GM21529 (cell line): ENCODE measurements at regions not wholly inside any gene's neighbourhood (a gene's known extent, or its start where the extent isn't known, plus 50 kb on each side); places are given as distances from the start of the nearest gene placed in this dataset.
"Not testable (repeated sequence)": the region's sequence is repeated elsewhere in the genome, so short reads cannot be mapped to it uniquely, and the experiment has no call there.

Experiments used
- ATAC-seq: cut with Tn5 transposase; IDR thresholded peaks from one replicate; pipeline ENCODE4 v1.9.1; 2021; ENCODE audit not compliant: unreplicated experiment

DNA sequence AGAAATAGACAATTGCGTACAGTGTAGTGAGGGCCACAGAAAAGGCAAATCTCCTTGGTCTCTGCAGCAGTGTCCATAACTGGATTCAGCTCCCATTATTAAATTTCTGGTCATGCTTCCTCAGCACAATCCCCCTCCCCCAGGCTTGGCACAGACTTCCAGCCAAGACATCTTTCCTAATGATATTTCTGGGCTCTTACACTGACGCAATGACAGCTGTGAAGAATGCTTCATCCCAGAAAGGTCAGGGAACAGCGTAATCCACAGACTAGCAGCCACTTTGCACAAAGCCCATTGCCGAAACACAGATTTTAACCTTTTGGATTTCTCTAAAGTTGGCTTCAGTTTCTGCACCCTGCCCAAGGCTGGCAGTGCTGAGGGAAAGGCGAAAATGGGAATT is 597.6 kb upstream of the CPEB2 start:
- no peak for ATAC-seq

DNA sequence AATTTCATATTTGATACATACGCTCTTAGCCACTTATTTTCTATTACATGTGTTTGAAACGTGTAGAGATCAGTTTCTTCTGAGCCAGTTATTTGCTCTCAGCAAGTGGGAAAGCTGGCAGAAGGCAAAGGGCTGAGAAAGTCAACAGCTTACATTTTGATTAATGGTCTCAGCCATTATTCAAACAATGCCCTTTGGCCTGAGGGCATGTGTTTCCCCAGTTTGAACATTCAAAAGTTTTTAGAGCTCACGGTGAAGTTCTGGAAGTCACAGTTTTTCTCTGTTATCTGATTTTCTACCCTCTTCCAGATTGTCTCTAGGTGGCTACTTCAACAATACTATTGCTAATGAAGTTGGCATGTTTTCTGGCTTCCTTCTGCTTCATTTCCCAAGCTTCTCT is 591.8 kb upstream of the CPEB2 start:
- no peak for ATAC-seq

DNA sequence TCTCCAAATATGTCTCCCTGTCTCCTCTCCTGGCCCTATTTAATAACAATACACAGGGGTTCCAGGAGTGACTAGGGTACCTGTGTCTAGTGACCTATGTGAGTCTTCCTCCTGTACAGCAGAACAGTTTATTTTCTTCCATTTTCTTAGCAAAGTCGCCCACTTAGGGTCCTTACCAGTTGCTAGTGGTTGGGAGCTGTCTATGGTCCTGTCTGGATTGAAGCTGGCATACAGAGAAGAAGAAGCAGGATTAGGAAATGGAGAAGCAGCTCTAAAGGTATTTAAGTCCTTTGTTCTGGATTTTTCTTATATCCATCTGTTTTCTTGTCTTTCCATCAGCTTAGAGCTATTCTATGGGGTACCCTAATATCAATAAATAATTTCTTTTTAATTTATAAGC is 587.1 kb upstream of the CPEB2 start:
- no peak for ATAC-seq

DNA sequence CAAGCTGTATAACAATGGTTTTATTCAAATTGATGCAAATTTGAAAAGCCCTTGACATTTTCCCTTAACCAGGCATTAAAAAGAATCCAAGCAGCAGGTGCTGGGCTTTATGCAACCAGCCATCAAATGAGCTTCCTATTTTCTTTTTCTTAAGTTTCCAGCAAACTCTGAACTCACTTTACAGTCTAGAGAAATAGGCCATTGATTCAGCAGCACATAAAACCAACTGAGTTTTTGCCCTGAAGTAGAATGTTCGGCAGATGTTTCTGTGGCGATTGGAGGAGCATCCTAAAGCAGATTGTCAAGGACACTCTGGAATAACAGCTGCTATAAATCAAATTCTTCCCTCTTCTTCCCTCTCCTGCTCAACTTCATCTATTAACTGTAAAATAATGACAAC is 582.8 kb upstream of the CPEB2 start:
- ATAC-seq, result no peak

DNA sequence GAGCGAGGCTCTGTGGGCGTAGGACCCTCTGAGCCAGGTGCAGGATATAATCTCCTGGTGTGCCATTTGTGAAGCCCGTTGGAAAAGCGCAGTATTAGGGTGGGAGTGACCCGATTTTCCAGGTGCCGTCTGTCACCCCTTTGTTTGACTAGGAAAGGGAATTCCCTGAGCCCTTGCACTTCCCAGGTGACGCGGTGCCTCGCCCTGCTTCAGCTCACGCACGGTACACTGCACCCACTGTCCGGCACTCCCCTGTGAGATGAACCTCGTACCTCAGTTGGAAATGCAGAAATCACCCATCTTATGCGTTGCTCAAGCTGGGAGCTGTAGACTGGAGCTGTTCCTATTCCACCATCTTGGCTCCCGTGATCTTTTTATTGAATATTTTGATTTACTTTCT is 576.0 kb upstream of the CPEB2 start:
- ATAC-seq, result not testable (repeated sequence)

DNA sequence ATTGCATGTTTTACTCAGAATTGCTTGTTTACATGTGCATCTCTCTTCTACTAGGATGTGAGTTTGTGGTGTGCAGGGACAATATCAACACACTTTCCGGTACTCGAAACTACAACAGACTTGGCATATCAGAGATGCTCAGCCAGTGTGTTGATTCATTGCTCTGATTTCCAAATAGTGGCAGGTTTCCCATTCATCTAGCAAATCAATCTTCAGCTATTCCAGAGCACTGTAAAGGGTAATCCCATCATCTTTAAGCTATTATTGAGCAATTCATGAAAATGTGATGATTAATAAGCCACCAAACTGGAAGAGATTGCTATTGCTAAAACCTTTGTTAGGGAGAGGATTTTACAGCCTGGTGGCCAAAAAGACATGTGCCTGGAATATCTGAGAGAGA is 574.2 kb upstream of the CPEB2 start:
- ATAC-seq, result no peak

DNA sequence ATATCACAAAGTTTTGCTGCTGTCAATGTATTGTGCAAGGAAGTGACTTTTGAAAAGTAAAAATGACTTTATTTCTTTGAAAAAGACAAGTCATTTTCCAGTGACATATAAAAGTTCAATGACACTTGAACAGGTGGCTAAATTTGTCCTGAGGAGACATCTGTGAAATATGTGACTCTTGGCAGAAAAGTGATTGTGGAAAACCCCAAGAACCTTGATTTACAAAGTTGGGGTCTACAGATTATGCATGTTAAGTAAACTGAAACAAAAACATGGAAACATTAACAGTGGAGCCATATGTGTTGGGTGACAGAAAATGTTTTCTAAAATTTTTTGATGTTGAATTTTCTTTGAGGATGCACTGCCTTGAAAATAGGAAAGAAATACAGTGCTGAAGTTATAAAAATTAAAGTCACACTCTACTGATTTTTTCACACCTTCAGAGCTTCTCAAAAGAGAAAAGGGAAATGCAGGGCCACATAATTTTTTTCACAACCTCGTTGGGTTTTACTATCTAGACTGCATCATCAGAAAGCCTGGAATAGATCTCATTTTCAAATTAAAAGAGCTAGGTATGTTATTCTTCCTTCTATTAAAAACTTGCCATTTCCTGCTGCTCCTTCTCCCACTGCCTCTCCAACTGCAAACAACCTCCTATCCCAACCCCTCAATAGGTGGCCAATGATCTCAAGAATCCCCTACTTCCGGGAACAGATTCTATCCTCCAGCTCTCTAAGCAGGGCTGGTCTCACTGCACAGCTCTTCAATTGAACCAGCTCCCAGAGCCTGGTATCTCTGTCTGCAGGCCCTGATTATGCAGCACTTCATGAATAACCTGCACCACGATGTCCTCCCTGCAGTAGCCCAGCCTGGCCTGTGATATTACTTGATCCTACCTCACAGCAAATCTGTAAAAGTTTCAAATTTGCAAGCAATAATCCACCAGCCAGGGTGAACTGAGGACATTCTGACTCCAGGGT is 570.8 kb upstream of the CPEB2 start:
- no peak for ATAC-seq

DNA sequence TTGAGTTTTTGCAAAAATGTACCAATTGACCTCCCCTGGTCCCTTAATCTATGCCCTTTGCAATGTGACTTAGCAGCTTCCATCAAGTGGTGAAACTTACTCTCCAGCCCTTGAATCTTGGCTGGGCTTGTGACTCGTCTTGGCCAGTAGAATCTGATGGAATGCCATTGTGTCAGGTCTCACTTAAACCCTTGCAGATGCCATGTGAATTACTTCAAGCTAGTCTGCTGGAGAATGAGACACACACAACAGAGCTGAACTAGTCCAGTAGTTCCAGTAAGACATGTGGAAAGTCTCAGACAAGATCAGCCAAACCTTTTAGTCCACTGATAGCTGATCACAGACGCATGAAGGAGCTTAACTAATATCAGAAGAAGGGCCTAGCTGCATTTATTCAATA is 567.8 kb upstream of the CPEB2 start:
- ATAC-seq, result no peak

DNA sequence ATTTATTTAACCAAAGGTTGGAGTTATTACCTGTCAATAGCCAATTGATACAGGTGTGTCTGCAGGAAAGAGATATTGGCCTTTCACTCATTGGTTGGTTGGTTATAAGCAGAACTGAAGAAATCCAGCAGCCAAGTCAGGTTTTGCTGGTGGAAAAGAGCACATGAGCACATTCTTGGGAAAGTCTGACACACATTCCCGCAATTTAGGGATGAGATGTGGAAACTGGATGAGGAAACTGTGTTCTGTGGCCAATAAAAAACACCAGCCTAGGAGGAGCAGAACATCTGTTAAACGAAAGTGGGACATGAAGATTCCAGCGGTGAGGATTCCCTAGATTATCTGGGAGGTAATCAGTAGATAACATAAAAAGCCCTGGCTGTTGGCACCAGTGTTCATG is 567.4 kb upstream of the CPEB2 start:
- ATAC-seq, result no peak

DNA sequence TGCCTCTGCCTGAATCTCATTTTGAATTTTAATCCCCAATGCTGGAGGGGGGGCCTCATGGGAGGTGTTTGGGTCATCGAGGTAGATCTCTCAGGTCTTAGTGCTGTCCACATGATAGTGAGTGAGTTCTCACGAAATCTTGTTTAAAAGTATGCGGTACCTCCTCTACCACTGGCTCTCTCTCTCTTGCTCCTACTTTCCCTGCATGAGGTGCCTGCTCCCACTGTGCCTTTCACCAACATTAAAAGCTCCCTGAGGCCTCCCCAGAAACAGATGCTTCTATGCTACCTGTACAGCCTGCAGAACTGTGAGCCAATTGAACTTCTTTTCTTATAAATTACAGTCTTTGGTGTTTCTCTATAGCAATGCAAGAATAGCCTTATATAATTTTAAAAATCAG is 560.7 kb upstream of the CPEB2 start:
- ATAC-seq, result no peak

DNA sequence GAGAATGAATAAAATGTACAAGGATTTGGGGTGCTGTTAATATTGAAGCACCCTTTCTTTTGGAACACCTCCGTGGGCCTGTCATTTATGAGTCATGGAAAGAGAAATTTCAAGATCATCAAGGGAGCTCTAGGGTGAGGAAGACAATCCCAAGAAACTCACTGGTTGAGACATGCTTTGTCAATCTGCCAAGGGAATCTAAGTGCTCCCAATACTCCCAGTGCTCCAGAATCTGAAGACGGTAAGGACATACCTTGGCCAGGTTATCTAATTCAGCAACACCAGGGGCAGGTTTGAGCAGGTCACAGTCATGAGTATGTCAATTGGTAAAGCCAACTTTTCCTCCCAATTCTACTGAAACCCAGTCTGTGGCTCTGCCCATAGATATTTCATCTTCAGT is 556.4 kb upstream of the CPEB2 start:
- no peak for ATAC-seq

DNA sequence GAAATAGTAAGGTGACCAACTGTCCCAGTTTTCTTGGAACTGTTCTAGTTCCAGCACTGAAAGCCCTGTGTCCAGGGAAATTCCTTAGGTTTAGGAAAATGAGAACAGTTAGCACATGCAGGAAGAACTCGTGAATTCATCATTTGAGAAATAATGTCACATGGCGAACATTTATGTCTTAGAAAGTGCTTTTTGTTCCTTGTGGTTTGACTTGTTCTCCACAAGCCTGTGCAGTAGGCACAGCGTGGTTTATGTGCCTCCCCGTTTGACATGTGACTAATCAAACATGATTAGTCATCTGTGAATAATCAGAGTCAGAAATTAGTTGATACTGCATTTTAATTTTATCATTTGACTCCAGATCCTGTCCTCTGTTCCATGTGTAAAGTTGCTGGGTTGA is 556.0 kb upstream of the CPEB2 start:
- ATAC-seq, result no peak

DNA sequence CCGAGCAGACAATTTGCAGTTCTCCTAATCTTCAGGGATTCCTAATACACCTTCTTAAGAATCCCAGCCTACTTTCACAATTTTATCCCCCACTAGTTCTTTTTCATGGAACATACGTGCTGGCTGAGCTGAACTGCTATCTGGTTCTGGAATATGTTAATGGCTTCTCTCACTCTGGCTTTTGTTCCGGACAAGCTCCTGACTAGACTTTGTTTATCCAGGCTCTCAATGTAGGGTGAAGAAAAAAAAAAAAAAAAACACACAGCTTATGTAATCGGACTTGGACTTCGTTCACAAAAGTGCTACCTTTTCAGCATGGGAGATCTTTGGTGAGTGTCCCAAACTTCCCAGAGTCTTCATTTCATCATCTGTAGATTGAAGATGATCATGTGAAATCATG is 555.4 kb upstream of the CPEB2 start:
- ATAC-seq, result no peak

DNA sequence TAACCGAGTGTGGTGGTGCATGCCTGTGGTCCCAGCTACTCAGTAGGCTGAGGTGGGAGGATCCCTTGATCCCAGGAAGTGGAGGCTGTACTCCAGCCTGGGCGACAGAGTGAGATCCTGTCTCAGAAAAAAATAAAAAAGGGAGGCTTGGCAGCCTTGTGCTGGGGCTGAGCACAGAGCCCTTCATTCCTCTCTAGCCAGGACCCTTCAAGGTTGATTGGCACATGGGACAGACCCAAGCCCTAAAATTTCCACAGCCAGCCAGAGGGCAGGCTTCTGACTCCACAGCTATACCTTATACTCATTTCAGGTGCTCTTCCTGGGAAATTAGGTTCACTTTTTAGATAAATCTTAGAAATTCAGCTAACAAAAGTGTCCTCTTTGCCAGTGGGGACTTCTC is 553.0 kb upstream of the CPEB2 start:
- ATAC-seq, result no peak

DNA sequence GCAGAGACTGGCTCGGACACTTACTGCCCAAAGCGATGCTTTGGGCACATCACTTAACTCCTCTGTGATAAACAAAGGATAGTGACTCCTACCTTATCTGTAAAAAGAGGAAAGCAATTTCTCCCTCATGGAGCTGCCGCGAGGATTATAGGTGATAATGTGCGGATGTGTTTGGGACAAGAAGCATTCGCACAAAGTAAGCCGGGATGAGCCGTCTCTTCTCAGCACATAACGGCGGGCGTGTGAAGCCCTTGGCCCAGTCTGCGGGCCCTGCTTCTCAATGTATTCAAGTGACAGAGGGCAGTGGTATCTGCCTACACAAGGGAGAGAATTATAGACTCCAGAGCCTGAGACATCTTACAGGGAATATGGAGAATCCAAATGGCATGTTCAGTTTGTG is 550.3 kb upstream of the CPEB2 start:
- ATAC-seq, result no peak

DNA sequence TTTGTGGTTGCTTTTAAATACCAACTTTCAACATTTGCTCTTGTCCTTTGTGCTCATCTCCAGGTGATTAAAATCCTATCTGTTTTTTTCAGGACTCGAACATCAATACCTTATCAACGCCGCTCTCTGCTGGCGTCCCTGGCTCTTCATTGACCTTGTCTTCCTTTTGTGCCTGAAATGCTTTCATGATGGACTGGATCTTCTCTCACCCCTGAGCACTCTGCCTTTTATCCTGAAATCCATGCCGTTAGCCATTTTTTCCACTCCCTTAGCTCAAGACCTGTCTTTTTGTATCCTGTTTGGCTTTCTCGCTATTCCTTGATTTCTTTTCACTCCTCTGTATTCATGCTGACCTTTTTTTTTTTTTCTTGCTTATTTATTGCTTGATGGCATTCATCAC is 549.5 kb upstream of the CPEB2 start:
- ATAC-seq, result no peak

DNA sequence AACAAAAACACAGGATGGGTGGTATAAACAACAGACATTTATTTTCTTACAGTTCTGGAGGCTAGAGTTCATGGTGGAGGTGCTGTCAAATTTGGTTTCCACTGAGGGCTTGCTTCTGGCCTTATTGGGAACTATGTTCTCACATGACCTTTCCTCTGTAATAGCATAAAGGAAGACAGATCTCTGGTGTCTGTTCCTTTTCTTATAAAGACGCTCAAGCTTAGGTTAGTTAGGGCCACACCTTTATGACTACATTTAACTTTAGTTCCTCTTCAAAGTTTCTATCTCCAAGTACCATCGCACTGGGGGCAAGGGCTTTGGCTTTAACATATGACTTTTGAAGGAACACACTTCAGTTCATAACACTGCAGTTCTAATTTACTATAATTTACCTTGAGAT is 543.8 kb upstream of the CPEB2 start:
- no peak for ATAC-seq

DNA sequence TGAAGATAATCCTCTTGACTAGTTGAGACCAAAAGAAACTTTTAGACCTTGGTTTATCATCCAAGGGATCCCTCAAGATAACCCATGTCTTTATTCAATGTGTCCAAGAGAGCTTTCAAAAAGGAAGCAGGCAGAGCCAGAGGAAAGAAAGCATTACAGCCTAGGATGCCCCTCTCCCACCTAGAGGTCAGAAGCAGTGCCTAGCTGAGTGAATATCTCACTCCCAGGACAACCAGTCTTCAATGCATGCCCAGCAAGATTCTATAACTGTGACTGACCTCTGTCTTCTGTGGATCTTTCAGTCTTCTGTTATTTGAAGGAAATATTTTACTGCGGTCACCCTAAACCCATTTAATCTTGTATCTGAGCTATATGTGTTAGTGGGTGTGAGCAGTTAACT is 537.2 kb upstream of the CPEB2 start:
- ATAC-seq, result no peak

DNA sequence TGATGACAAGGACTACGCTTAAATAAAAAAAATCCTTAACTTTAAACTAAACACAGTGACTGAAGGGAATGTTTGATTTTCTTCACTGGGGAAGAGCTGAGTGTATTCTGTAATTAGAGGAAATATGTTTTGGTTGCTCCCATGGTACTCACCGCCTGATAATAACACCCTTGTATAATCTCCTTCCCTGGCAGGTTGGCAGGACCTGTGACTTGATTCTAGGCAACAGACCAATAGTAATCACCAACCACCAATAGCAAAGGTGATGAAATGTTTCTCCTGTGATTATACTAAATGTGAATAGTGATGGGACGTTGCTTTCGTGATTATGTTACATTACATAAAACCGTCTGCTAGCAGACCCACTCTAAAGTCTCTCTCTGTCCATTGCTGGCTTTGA is 536.8 kb upstream of the CPEB2 start:
- ATAC-seq, result no peak

DNA sequence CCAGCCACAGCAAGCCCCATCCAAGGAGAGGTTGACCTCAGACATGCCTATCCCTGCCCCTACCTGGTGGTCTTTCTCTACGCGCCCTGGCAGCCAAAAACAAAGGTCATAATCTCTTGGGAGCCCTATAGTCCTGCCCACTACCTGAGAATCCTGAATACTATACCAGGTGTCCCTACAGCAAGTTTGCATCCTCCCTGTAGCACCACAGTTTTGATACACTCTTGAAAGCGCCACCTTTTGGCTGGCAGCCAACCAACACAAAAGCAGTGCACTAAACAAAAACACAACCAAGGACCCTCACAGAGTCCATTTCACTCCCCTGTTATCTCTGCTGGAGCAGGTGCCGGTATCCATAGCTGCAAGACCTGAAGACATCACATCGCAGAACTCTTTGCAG is 523.8 kb upstream of the CPEB2 start:
- ATAC-seq, result no peak

DNA sequence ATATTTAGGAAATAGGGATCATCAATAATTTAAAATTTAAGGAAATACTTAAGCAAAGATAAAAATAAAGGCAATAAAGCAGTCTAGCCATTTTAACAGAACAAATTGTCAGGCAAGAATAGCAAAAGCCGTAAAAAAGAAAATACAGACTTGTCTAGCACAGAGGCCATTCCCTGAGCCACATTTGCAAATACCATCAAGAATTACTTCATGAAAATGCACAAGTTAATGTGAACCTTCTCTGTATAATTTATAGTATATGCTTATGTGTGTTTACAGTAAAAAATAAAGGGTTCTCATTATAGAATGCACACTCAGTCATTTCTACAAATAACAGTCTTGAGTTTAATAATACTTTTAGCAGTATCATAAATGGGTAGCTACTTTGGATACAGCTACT is 505.9 kb upstream of the CPEB2 start:
- ATAC-seq, result no peak

DNA sequence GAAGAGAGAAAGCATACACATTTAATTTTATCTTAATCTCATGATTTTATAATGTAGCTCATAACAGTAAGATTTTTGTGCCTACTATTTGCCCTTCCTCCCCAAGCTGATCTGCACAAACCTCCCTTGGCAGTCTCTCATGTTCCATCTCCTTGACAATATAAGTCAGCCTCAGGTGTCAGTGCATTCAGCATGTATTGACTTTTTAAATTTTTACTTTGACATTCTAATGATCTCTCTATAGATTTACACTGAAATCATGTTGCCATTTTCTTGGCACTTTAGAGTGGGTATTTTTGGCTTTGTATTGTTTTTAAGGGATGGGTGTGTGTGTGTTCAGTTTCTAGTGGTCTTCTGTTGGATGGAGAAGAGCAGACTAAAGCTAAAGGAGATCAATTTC is 505.3 kb upstream of the CPEB2 start:
- no peak for ATAC-seq

DNA sequence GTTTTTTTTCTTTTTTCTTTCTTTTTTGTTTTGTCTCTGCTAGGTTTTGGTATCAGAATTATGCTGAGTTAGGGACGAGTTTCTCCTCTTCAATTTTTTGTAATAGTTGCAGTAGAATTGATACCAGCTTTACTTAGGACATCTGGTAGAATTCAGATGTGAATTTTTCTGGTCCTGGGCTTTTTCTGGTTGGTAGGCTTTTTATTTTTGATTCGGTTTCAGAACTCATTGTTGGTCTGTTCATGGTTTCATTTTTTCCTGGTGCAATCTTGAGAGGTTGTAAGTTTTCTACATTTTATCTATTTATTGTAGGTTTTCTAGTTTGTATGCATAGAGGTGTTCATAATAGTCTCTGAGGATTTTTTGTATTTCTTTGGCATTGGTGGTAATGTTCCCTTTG is 498.1 kb upstream of the CPEB2 start:
- ATAC-seq, result no peak
